OCI-LY1 (cell line): ENCODE measurements at regions not wholly inside any gene's neighbourhood (a gene's known extent, or its start where the extent isn't known, plus 50 kb on each side); places are given as distances from the start of the nearest gene placed in this dataset.

Source experiments
- H2AFZ ChIP-seq: fragments of 200-600 bp; sonication (generic), shearing (Covaris generic); 2 replicates; pipeline ENCODE4 v1.6.0; 2014; ENCODE audit warnings: antibody characterized with exemption, mild to moderate bottlenecking, low read length
- H3F3A ChIP-seq: fragments of 200-600 bp; sonication (generic), shearing (Covaris generic); 2 replicates; pipeline ENCODE4 v1.6.0; 2014; ENCODE audit warnings: mild to moderate bottlenecking, antibody characterized with exemption, low read length, moderate library complexity; ENCODE audit not compliant: insufficient read depth
- H3K27ac ChIP-seq: fragments of 200-600 bp; sonication (generic); 2 replicates; pipeline ENCODE4 v1.5.1; 2014; ENCODE audit warnings: low read length, mixed run types, mild to moderate bottlenecking, low read depth; ENCODE audit not compliant: poor library complexity, severe bottlenecking
- H3K27me3 ChIP-seq: fragments of 200-600 bp; sonication (generic); 2 replicates; pipeline ENCODE4 v1.6.0; 2014; ENCODE audit warnings: antibody characterized with exemption, mild to moderate bottlenecking, low read length, moderate library complexity; ENCODE audit not compliant: insufficient read depth
- H3K36me3 ChIP-seq: fragments of 200-600 bp; sonication (generic); 2 replicates; pipeline ENCODE4 v1.6.1; 2014; ENCODE audit warnings: mild to moderate bottlenecking, antibody characterized with exemption, low read length, moderate library complexity, mixed read lengths; ENCODE audit not compliant: insufficient read depth
- H3K4me1 ChIP-seq: fragments of 200-600 bp; sonication (generic); 2 replicates; pipeline ENCODE4 v1.5.1; 2014; ENCODE audit warnings: mild to moderate bottlenecking, low read length, moderate library complexity; ENCODE audit not compliant: insufficient read depth, severe bottlenecking
- H3K4me2 ChIP-seq: fragments of 200-600 bp; sonication (generic), shearing (Covaris generic); 2 replicates; pipeline ENCODE4 v1.6.1; 2014; ENCODE audit warnings: low read length
- H3K4me3 ChIP-seq: fragments of 200-600 bp; sonication (generic); 2 replicates; pipeline ENCODE4 v1.5.1; 2014; ENCODE audit warnings: low read length, low read depth, mild to moderate bottlenecking, mixed read lengths; ENCODE audit not compliant: poor library complexity, severe bottlenecking
- H3K79me2 ChIP-seq: fragments of 200-600 bp; shearing (Covaris generic); 2 replicates; pipeline ENCODE4 v1.6.1; 2016; ENCODE audit warnings: mixed run types, low read length, mixed read lengths; ENCODE audit not compliant: insufficient read depth
- H3K9ac ChIP-seq: fragments of 200-600 bp; sonication (generic), shearing (Covaris generic); 2 replicates; pipeline ENCODE4 v1.6.1; 2014; ENCODE audit warnings: mild to moderate bottlenecking, low read length, mixed read lengths
- H3K9me2 ChIP-seq: fragments of 200-600 bp; sonication (generic), shearing (Covaris generic); 2 replicates; pipeline ENCODE4 v1.6.1; 2014; ENCODE audit warnings: low read depth, mild to moderate bottlenecking, low read length, mixed read lengths
- H3K9me3 ChIP-seq: fragments of 200-600 bp; shearing (Covaris generic); 2 replicates; pipeline ENCODE4 v1.6.1; 2014; ENCODE audit warnings: low read length, mixed read lengths
- H4K20me1 ChIP-seq: fragments of 200-600 bp; sonication (generic), shearing (Covaris generic); 2 replicates; pipeline ENCODE4 v1.6.0; 2016; ENCODE audit warnings: mild to moderate bottlenecking, low read length; ENCODE audit not compliant: insufficient read depth
- EZH2 ChIP-seq: fragments of 200-600 bp; sonication (generic), shearing (Covaris generic); IDR thresholded peaks from 2 replicates; pipeline ENCODE4 v1.8.0; 2017; ENCODE audit warnings: borderline replicate concordance, mixed run types, mild to moderate bottlenecking, antibody characterized with exemption, low read length, moderate library complexity, mixed read lengths
- TF ChIP-seq, protein P1 (sequence below): fragments of 200-600 bp; sonication (generic), shearing (Covaris generic); IDR thresholded peaks from 2 replicates; pipeline ENCODE4 v1.5.1; 2017; ENCODE audit warnings: mild to moderate bottlenecking, antibody characterized with exemption, low read length, moderate library complexity, mixed read lengths

DNA sequence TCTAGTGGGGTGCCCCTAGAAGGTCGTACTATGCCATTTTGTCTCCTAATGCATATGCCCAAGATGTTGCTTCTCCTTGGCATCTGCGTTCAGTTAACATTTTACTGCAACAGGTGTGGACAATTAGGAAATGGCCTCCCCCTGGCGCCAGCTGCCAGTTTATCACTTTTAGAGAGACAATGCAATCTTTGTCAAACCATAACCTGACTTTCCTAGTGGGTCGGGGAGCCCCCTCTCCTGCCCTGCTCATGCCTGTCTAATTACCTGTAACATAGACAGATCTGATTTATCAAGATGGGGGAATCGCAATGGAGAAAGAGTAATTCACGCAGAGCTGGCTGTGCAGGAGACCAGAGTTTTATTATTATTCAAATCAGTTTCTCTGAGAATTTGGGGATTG, 353.7 kb upstream of the SGO1 start:
- Histone ChIP-seq H3K79me2 (no peaks in the 10 kb centered on the region), H3K4me3 (no peak overlapping the region), H3K9me3 (no peaks in the 10 kb centered on the region), H3K9me2 (no peaks in the 10 kb centered on the region), H3F3A (no peaks in the 10 kb centered on the region), H3K4me1 (no peaks in the 10 kb centered on the region), H3K36me3 (no peaks in the 10 kb centered on the region), H3K27me3 (no peaks in the 10 kb centered on the region), H4K20me1 (no peaks in the 10 kb centered on the region), H2AFZ (no peak overlapping the region), H3K4me2 (no peak overlapping the region), H3K27ac (no peak overlapping the region), H3K9ac (no peak overlapping the region)
- TF ChIP-seq, protein P1, sequence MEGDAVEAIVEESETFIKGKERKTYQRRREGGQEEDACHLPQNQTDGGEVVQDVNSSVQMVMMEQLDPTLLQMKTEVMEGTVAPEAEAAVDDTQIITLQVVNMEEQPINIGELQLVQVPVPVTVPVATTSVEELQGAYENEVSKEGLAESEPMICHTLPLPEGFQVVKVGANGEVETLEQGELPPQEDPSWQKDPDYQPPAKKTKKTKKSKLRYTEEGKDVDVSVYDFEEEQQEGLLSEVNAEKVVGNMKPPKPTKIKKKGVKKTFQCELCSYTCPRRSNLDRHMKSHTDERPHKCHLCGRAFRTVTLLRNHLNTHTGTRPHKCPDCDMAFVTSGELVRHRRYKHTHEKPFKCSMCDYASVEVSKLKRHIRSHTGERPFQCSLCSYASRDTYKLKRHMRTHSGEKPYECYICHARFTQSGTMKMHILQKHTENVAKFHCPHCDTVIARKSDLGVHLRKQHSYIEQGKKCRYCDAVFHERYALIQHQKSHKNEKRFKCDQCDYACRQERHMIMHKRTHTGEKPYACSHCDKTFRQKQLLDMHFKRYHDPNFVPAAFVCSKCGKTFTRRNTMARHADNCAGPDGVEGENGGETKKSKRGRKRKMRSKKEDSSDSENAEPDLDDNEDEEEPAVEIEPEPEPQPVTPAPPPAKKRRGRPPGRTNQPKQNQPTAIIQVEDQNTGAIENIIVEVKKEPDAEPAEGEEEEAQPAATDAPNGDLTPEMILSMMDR, result no peak
- TF ChIP-seq EZH2, result no peak

DNA sequence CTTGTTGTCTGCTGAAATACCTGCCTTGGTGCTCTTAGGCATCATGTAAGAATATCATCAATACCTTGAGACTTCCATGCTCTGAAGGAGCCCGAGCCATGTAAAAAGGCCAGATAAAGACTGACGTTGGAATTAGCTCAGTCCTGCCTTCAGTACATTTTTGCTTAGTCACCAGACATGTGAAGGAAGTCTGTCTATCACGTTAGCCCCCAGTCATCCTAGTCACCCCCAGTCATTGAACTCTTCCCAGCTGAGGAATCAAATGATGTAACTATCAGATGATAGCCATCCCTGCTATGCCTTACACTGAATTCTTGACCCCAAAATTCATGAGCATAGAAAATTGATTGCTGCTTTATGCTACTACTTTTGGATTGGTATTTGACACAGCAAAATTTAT, 351.2 kb upstream of the SGO1 start:
- no peak for TF ChIP-seq EZH2
- TF ChIP-seq, protein P1, result no peak
- H3K36me3 ChIP-seq, result no peaks in the 10 kb centered on the region
- no peaks in the 10 kb centered on the region for H3K9me3 ChIP-seq
- no peak overlapping the region for H2AFZ ChIP-seq
- no peak overlapping the region for H3K27ac ChIP-seq
- no peaks in the 10 kb centered on the region for H4K20me1 ChIP-seq
- H3K4me3 ChIP-seq, result no peak overlapping the region
- H3F3A ChIP-seq, result no peaks in the 10 kb centered on the region
- no peak overlapping the region for H3K9ac ChIP-seq
- H3K4me2 ChIP-seq, result no peak overlapping the region
- H3K79me2 ChIP-seq, result no peaks in the 10 kb centered on the region
- no peaks in the 10 kb centered on the region for H3K27me3 ChIP-seq
- no peaks in the 10 kb centered on the region for H3K9me2 ChIP-seq
- H3K4me1 ChIP-seq, result no peaks in the 10 kb centered on the region

DNA sequence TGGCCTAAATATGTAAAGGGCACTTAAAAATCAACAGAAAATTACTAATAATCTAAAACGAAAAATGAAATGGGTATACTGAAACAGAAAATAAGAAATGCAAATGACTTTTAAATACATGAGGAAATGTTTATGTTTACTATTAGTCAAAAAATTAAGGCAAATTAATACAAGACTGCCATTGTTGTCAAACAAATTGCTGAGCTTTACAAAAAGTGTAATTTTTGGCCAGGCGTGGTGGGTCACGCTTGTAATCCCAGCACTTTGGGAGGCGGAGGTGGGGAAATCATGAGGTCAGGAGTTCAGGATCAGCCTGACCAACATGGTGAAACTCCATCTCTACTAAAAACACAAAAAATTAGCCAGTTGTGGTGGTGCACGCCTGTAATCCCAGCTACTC, 343.9 kb upstream of the SGO1 start:
- no peak overlapping the region for H3K9ac ChIP-seq
- no peaks in the 10 kb centered on the region for H3K36me3 ChIP-seq
- no peaks in the 10 kb centered on the region for H3K9me3 ChIP-seq
- no peaks in the 10 kb centered on the region for H3K27me3 ChIP-seq
- no peak overlapping the region for H3K4me3 ChIP-seq
- no peak overlapping the region for H3K27ac ChIP-seq
- no peaks in the 10 kb centered on the region for H3K9me2 ChIP-seq
- H3K4me2 ChIP-seq, result no peak overlapping the region
- H3F3A ChIP-seq, result no peaks in the 10 kb centered on the region
- no peak for TF ChIP-seq EZH2
- TF ChIP-seq, protein P1, result no peak
- H3K4me1 ChIP-seq, result no peaks in the 10 kb centered on the region
- no peaks in the 10 kb centered on the region for H3K79me2 ChIP-seq
- no peaks in the 10 kb centered on the region for H4K20me1 ChIP-seq
- H2AFZ ChIP-seq, result no peak overlapping the region
